Neural crest cell (in vitro differentiated cells): ENCODE measurements at regions not wholly inside any gene's neighbourhood (a gene's known extent, or its start where the extent isn't known, plus 50 kb on each side); places are given as distances from the start of the nearest gene placed in this dataset.

Experiments used
- DNase-seq: peaks from one replicate; pipeline ENCODE4 v3.0.0; 2021; ENCODE audit warnings: low read depth, mixed read lengths, low spot score
- H3K27ac Mint-ChIP-seq: one replicate; pipeline ENCODE4 v1.8.0; 2021; ENCODE audit warnings: mild to moderate bottlenecking, mixed read lengths; ENCODE audit not compliant: unreplicated experiment
- H3K27me3 Mint-ChIP-seq: 2 replicates; pipeline ENCODE4 v1.8.0; 2021; ENCODE audit warnings: low read depth, mild to moderate bottlenecking, mixed read lengths
- H3K36me3 Mint-ChIP-seq: 2 replicates; pipeline ENCODE4 v1.8.0; 2021; ENCODE audit warnings: low read depth, mild to moderate bottlenecking, mixed read lengths
- H3K4me1 Mint-ChIP-seq: 2 replicates; pipeline ENCODE4 v1.8.0; 2021; ENCODE audit warnings: mixed read lengths
- H3K4me3 Mint-ChIP-seq: one replicate; pipeline ENCODE4 v1.8.0; 2021; ENCODE audit warnings: mild to moderate bottlenecking, mixed read lengths
- H3K9me3 Mint-ChIP-seq: 2 replicates; pipeline ENCODE4 v1.8.0; 2021; ENCODE audit warnings: mixed read lengths
- TF ChIP-seq, protein P1 (sequence below): fragments of 200-600 bp; sonication (generic); conservative IDR thresholded peaks from 2 replicates; pipeline ENCODE4 v1.5.0; 2021; ENCODE audit warnings: antibody characterized with exemption, mild to moderate bottlenecking

GRCh38 chr20:36090223-36090622 lies 64.3 kb upstream of the EPB41L1 start:
- H3K36me3 Mint-ChIP-seq, result no peaks in the 10 kb centered on the region
- TF ChIP-seq, protein P1, sequence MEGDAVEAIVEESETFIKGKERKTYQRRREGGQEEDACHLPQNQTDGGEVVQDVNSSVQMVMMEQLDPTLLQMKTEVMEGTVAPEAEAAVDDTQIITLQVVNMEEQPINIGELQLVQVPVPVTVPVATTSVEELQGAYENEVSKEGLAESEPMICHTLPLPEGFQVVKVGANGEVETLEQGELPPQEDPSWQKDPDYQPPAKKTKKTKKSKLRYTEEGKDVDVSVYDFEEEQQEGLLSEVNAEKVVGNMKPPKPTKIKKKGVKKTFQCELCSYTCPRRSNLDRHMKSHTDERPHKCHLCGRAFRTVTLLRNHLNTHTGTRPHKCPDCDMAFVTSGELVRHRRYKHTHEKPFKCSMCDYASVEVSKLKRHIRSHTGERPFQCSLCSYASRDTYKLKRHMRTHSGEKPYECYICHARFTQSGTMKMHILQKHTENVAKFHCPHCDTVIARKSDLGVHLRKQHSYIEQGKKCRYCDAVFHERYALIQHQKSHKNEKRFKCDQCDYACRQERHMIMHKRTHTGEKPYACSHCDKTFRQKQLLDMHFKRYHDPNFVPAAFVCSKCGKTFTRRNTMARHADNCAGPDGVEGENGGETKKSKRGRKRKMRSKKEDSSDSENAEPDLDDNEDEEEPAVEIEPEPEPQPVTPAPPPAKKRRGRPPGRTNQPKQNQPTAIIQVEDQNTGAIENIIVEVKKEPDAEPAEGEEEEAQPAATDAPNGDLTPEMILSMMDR, result no peak
- no peak overlapping the region for H3K4me3 Mint-ChIP-seq

DNA sequence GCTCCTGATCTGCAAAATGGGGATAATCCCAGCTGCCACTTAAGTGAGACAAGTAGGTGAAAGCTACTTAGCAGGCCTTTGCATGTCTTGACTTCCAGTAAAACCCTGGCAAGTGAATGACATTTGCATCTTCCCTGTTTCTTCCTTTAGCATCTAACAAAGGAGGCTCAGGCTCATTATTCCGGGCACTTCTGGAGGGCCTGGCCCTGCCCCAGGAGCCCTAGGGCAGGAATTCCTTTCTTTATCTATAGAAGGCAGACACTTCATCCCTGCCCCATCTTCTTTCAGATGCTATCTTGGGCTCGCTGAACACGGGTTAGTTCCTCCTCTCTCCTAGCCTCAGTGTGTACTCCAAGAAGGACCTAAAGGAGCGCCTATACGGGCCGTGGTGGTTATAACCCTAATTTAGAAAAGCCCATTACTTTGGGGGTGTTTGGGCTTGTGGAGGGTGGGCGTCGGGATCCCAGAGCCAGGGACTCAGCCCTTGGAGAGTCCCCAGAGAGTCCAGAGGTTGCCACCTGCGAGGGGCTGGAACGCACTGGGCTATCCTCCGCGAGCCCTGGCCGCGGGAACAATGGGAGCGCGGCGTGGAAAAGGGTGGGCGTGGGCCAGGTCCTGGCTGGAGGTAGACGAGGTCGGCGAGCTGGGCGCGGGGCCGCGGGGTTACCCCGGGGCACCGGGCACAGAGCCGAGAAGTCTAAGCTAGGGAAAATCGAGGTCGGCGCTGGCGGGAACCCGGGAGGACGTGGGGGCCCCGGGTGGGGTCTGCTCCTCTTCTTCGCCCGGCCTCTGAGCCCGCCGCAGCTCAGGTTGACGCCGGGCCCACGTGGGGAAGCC lies 62.8 kb upstream of the EPB41L1 start:
- no peaks in the 10 kb centered on the region for H3K36me3 Mint-ChIP-seq
- TF ChIP-seq, protein P1, result no peak
- no peaks in the 10 kb centered on the region for H3K9me3 Mint-ChIP-seq
- H3K27ac Mint-ChIP-seq, result no peak overlapping the region
- H3K27me3 Mint-ChIP-seq, result peaks cover 53% of the 10 kb centered on the region
- peaks cover 22% of the 10 kb centered on the region for H3K4me1 Mint-ChIP-seq
- DNase-seq, result no peak
- peak overlapping the region; percentile 81 for H3K4me3 Mint-ChIP-seq

More at GRCh38 chr20:36090223-36090622, 64.3 kb upstream of the EPB41L1 start:
- Mint-ChIP-seq H3K4me1 (peaks cover 22% of the 10 kb centered on the region), H3K27me3 (peaks cover 42% of the 10 kb centered on the region), H3K27ac (no peak overlapping the region), H3K9me3 (no peaks in the 10 kb centered on the region)
- DNase-seq, result no peak

GRCh38 chr20:36092398-36093024 lies 62.0 kb upstream of the EPB41L1 start:
- peak; percentile 30 for DNase-seq
- Mint-ChIP-seq H3K27me3 (peaks cover 53% of the 10 kb centered on the region), H3K36me3 (no peaks in the 10 kb centered on the region), H3K4me1 (peaks cover 24% of the 10 kb centered on the region), H3K4me3 (peak overlapping the region; percentile 87), H3K27ac (no peak overlapping the region), H3K9me3 (no peaks in the 10 kb centered on the region)
- TF ChIP-seq, protein P1, result no peak

GRCh38 chr20:36093025-36093803 lies 61.3 kb upstream of the EPB41L1 start:
- DNase-seq, result no peak
- H3K27me3 Mint-ChIP-seq, result peaks cover 50% of the 10 kb centered on the region

DNA sequence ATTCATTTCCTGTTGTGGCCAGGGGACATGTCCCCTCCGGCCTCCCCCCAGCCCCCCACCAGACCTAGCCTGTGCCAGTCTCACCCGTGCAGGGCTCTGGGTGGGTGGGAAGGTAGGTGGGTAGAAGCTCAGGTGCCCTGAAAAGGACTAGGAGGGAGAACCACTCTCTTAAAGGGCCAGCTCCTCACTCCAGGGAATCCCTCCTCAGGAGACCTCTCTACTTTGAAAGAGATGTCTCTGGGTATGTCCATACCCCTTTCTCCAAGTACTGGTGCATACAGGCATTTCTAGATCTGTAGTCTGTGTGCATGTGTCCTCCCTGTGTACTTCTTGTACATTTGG lies 60.8 kb upstream of the EPB41L1 start:
- H3K9me3 Mint-ChIP-seq, result no peaks in the 10 kb centered on the region

More at GRCh38 chr20:36093025-36093803, 61.3 kb upstream of the EPB41L1 start:
- H3K9me3 Mint-ChIP-seq, result no peaks in the 10 kb centered on the region
- H3K4me1 Mint-ChIP-seq, result peaks cover 27% of the 10 kb centered on the region
- TF ChIP-seq, protein P1, result no peak
- no peaks in the 10 kb centered on the region for H3K36me3 Mint-ChIP-seq
- H3K4me3 Mint-ChIP-seq, result peak overlapping the region; percentile 87
- H3K27ac Mint-ChIP-seq, result no peak overlapping the region

More for the DNA sequence above, 60.8 kb upstream of the EPB41L1 start:
- no peak for DNase-seq
- Mint-ChIP-seq H3K4me3 (peak overlapping the region; percentile 50), H3K27ac (no peak overlapping the region), H3K36me3 (no peaks in the 10 kb centered on the region), H3K4me1 (peaks cover 27% of the 10 kb centered on the region), H3K27me3 (peaks cover 50% of the 10 kb centered on the region)
- TF ChIP-seq, protein P1, result no peak
